GM19455 (cell line): ENCODE measurements at regions not wholly inside any gene's neighbourhood (a gene's known extent, or its start where the extent isn't known, plus 50 kb on each side); places are given as distances from the start of the nearest gene placed in this dataset.
A peak's percentile ranks its signal among the peaks of the same experiment; 100 is the strongest.

Experiments
- ATAC-seq: cut with Tn5 transposase; IDR thresholded peaks from one replicate; pipeline ENCODE4 v1.9.1; 2021; ENCODE audit not compliant: unreplicated experiment

DNA sequence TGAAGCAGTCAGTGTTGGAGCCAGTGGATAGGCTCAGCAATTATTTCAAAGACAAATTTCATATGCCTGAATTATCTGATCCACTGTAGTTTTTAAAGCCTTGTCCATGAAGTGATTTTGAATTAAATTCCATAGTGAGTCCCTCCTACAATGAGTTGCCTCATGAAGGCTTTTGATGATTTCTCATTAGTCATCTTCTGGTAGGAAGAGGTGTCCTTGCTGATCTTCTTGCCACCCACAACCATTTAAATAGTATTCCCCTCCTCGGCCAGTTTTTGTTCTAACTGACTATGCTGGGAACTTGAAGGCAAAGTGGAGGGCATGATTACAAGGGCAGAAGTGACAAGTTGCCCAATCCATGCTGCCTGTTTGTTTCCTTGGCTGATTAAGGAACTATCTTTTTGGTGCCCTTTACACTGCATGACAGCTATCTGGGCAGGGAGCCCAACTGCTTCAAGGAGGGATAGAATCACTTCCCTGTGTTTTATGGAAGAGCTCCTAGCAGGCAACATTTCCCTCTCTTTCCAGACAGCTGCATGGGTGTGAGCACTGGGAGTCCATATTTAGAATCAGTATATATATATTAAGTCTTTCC, 617.5 kb downstream of the ZPLD1 start:
- ATAC-seq = no peak

DNA sequence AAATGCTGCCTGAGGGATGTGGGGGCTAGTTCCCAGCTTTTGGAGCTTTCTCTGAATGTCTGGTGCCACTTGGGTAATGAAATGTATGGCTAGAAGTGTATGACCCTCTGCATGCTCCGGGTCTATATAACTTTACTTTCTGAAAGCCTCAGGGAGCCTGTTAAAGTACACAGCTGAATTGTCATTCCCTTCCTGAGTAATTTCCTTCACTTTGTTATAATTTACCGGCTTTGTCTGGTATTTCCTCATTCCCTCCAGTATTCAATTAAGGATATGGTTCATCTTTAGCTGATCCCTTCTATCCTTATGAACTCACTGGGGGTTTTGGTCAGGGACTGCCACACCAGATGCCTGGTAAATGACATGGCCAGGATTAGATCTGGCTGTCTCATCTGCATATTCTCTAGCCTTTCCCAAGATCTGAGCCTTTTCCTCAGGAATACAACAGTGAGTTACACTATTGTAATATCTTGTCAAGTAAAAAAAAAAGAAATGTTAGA, 620.3 kb downstream of the ZPLD1 start:
- ATAC-seq = no peak

DNA sequence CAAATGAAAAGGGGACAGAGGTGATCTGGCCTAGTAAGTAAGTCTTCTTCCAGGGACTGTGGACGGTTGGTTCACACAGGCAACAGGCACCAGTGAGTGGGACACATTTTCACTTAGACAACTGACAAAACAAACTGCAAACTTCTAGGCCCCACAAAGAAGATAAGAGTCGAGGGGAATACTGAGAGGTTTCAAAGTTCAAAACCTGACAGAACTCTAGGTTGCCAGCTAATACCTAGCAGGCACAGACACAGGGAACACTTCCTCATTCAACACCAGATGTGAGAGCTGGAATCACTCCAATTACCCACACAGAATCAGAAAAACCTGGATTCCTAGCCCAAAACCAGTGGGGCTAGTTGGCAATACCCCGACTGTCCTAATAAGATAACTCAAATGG, 621.7 kb downstream of the ZPLD1 start:
- no peak for ATAC-seq

DNA sequence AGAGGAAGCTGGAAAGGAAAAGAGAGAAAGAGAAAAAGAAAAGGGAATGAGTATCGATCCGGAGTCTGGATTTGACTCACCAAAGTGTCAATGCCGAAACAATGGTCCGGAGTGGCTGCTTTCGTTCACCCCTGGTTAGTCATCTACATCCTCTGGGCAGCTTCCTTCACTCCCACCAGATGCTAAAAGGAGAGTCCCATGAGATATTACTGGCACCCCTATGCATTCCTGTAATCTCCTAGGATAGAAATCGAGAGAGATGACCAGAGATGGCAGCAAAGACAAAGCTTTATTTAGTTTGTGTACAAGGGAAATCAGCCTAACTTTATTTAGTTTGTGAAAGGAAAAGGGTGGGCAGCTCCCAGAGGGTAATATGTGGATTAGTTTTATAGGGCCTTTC, 622.2 kb downstream of the ZPLD1 start:
- ATAC-seq = no peak

DNA sequence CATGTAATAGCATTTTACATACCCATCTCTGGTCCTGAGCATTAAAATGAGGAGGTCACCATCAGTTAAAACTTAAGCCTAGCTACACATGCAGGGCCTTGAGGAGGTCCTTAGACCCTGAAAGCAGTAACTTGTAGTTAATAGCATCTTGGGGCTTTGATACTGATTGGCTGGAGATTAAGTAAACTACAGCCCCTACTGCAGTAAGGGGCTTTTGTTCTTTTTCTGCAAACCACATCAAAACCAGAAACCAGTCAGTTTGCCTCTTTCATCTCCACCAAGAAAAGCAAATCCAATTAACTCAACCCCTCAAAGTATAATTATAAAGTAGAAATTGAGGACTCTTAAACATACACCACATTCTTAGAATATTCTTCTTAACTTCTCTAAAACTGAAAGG, 622.7 kb downstream of the ZPLD1 start:
- no peak for ATAC-seq

DNA sequence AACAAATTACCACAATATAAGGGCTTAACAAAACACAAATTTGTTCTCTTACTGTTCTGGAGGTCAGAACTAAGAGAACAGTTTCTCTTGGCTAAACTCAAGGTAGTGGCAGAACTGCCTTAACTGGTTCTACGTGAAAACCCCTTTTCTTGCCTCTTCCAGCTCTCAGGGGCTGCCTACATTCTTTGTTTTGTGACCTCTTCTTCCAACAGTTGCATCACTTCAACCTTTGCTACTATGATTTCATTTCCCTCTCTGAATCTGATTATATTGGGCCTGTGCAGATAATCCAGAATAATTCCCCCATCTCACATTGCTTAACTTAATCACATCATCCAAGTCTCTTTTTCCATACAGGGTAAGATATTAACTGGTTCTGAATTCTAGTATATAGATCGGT, 624.6 kb downstream of the ZPLD1 start:
- no peak for ATAC-seq

DNA sequence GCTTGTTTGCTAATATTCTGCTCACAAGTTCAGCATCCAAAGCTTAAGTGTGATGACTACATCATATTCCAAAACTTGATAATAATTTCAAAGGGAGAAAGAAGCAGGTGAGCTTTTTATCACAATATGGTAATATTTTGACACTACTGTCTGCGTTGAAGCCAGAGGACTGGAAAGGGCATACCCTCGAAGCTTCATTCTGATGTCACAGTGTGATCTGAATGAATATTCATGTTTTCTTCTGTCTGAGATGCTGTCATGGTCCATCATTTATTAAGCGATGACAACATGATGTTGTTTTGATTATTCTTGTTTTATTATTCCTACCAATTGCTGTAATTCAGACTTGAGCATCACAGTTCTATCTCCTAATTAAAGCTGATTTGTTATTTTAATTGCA, 625.4 kb downstream of the ZPLD1 start:
- ATAC-seq = no peak

DNA sequence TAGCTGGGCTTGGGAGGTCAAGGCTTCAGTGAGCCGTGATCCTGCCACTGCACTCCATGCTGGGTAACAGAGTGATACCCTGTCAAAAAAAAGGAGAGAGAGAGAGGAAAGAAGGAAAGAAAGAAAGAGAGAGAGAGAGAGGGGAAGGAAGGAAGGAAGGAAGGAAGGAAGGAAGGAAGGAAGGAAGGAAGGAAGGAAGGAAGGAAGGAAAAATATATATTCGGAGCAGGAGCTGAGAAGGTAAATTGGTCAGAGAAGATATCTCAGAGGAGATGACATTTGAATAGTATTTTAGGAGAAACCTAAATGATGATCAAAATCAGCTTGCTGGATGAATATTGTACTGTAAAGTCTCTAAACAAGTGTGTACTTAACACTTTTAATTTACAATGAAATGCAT, 633.1 kb downstream of the ZPLD1 start:
- no peak for ATAC-seq

DNA sequence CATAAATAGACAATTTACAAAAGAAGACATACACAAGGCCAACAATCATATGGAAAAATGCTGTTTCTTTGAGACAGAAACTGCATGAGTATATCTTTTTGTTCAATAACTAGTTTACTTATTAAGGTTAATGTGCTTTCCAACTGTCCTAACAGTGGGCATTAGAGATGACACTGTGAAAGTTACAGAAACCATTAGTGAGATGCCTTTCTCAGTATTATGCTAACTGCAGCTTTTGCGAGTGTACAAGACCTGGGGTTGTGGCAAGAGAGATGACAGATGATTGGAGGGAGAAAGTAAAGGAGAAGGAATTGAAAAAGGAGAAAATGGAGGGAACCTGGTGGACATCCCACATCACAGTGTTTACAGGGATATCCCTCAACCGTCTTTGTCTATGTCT, 640.5 kb downstream of the ZPLD1 start:
- no peak for ATAC-seq

DNA sequence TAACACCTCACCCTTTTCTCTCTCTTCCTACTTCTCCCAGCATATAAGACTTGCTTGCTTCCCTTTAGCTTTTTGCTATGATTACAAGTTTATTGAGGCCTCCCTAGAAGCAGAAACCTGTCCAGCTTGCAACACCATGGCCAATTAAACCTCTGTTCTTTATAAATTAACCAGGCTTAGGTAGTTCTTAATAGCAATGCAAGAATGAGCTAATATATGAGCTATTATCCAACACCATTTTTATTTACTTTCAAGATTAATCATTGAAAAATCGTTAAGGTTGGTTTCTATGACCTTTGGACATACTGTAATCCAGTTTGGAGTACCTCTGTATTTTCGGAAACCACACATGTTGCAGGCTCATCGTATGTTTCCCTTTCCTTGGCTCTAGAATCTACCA, 643.1 kb downstream of the ZPLD1 start:
- ATAC-seq = no peak

DNA sequence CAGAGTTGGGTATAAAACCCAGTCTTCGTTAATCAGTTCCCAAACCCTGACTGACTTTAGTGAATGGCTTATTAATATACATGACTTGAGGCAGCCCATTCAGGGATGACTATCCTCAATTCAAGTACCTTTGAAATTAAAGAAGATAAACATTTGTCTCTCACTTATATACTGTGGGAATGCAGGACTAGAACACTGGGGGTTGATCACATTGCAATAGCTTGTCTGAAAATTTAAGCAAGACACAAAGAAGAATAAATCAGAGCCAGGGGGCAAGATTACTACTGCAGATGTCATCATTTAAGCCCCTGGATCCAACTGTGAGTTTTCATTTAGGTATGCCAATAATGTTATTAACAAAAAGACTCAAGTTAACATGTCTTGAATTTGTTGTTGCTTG, 647.7 kb downstream of the ZPLD1 start:
- ATAC-seq = no peak

DNA sequence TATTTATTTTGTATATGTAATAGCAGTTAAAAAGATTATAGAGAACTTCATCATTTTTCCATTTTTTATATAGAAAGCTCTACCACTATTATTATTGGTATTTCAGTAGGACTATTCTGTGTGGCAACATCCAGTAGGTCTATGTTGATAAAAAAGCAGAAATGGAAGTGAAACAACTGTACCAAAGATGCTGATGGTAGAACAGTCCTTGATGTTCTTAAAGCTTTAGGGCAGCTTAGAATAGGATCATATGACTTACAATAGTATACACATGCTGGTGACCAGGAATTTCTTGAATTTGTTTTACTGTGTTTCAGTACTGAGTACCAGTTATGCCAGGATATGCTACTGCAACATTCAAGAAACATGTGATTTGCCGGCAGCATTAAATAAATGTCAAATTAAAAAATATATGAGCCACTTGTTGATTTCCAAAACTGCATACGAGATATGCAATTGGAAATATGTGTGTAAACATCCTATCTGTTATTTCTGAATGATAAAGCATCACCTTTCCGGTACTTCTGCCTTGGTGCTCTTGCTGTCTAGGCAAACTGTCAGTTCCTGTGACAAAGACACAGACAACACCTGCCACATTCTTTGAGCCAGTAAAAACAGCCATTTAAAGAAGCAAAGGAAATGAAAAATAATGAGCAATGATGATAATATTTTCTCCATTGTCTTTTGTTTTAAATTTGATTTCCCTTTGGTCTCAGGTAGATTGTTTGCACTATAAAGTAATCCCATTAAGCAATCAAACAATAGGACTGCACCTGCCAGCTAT, 649.2 kb downstream of the ZPLD1 start:
- ATAC-seq = no peak

DNA sequence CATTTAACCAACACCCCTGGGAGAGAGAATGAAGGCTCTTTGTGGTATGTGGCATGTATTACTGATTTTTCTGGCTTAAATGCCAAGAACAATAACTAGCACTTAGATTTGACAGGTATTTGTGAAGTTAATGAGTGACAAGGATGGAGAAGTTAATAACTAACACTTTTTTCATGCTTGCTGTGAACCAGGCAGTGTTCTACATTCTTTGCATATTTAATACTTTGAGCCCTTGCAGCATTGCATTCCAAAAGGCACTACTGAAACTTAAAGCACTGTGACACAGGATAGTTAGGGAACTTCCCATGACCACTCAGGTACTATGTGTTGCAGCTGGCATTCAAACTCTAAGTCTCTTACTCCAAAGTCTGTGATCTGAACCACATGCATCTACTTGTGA, 650.6 kb downstream of the ZPLD1 start:
- ATAC-seq = no peak

DNA sequence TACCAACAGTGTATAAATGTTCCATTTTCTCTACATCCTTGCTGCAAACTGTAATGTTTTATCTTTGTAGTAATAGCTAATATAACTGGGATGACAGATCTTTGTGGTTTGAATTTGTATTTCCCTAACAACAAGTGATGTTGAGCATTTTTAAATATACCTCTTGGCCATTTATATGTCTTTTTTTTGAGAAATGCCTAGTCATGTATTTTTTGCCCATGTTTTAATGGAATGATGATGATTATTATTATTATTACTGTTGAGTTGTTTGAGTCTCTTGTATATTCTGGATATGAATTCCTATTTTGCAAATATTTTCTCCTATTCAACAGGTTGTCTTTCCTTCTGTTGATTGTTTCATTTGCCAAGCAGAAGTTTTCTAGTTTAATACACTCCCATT, 654.9 kb downstream of the ZPLD1 start:
- ATAC-seq = no peak

DNA sequence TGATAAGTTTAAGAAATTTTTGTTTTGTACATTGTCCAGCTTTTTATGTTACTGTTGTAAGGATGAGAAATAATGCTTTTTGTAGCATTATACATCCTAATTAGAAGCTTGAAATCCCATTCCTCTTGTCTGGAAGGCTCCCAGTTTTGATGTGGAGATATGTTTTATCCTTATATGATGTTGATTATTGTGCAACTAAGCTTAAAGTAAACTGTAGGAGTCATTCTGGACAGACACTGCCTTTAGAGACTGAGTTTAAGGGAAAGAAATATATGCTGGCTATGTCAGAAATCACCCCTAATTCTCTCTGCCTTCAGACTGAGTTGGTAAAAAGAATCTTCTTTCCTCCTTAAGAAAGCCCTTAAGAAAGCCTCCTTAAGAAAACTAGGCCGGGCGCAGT, 670.4 kb downstream of the ZPLD1 start:
- ATAC-seq = no peak

DNA sequence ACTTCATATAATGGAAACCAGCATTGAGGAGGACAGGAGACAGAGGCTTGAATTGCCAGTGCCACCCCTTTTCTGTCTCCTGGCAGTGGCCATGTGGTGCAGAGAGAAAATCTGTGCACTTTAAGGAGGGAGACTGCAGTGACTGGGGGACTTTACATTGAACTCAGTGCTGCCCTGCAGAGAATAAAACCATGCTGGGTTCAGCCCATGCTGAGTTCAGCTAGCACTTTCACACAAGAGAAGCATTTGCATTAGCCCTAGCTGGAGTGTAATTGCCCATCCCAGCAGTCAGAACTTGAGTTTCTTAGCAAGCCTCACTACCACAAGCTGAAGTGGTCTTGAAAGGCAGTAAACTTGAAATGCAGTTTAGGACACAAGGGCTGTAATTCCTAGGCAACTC, 677.5 kb downstream of the ZPLD1 start:
- ATAC-seq = no peak

DNA sequence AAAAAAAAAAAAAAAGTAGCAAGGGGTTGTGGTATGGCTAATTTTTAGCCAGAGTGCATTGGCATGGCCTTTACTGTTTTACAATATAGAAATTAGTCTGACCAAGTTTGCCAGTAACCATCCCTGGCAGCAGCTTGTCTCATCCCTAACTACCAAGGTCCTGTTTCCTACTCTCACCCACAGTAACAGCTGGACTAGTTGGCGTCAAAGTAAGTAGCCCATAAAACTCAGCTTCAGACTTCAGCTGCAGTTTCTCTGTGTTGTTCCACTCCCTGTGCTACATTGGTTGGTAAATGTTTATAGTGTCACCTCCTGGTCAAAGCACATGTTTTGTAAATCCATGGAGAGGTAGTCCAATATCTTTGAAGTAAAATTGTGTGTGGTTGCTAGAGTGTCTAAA, 691.3 kb downstream of the ZPLD1 start:
- no peak for ATAC-seq

DNA sequence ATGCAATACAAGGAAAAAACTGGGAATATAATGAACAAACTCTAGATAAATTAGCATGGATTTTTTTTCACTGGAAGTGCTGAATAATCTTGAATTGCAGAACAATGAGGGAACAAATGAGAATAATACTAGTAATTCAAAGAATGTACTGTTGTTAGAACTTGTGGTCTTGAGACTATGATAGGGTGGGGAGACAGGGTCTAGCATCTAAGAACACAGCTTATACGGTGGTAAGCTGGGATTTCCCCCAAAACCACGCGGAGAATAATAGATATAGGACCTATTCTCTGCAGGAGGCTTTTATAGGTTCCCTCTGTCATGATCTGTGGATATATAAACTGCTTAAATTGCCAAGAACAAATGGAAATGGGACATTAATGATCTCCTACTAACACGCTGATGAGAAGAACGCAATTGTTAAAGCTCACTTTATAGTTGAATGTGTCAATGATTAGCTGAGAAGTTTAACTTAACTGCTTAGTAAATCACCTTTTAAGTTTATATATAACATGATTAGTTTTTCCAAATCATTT, 692.3 kb downstream of the ZPLD1 start:
- no peak for ATAC-seq

DNA sequence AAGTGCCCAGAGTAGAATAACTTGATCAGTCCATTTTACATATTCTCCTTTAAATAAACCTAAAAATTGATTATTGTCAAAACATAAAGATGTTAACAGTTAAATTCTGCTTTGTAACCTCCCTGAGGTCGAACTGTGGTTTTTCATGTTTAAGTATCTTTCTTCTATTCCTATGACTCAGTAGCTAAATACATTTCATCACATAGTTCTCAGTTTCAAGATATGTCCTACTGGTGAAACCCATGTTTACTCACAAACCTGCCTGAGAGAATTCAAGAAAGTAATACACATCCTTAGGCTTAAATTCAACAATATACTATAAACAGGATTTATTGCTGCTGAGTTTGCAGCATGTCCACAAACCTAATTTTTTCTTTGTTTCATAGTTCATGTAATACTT, 692.9 kb downstream of the ZPLD1 start:
- ATAC-seq = peak; percentile 82

DNA sequence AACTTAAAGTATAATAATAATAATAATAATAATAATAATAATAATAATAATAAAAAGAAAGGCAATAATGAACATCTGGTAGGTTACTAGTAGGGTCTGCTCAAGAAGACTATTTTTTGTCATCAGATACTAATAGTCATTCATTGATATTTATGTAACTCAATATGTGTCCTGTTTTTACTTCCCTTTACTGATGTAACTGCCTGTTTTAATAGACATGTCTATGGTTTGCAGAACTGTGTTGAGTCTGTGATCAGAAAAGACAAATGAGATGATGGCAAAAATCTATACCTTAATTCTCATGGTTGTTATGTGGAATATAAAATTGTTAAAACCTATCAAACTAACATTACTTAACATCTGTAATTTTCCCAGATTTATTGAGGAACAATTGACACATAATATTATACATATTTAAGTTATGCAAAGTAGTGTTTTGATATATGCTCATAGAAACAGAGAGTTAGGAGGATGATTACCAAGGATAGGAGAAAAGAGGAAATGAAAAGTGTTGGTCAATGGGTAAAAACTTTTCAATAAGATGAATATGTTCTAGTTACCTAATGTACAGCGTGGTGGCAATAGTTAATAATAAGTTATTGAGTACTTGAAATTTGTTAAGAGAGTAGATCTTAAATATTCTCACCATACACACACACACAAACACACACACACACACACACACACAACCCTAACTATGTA, 699.4 kb downstream of the ZPLD1 start:
- ATAC-seq = no peak

DNA sequence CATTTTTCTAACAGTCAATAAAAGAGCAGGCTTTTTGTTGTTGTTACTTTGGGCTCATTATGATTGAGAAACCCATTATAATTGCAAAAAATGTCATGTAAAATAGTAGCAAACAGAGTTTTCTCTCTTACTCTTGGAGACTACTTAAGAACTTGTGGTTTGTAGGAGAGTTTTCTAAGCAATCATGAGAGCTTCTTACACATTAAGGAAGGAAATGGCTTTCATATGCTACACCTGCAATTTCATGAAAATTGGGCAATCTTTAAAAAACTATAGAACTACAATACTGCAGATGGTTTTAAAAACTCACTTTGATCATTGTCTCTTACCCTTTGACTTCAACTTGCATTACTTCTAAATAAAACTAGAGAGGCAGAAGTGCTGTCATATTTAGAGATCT, 701.8 kb downstream of the ZPLD1 start:
- ATAC-seq = no peak

DNA sequence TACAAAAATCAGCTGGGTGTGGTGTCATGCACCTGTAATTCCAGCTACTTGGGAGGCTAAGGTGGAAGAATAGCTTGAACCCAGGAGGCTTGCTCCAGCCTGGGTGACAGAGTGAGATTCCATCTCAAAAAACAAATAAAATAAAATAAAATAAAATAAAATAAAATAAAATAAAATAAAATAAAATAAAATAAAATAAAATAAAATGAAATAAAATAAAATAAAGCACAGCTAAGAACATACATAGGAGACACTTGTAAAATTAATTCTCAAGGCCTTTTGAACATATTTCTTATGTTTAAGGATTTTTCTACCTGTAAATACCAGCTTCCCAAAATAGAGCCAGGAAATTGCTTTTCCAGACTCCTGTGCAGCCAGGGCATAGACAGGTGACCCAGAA, 703.0 kb downstream of the ZPLD1 start:
- ATAC-seq = no peak
